Globus pallidus (tissue), 1 donor: ENCODE measurements at regions not wholly inside any gene's neighbourhood (a gene's known extent, or its start where the extent isn't known, plus 50 kb on each side); places are given as distances from the start of the nearest gene placed in this dataset.
"Not testable (repeated sequence)": the region's sequence is repeated elsewhere in the genome, so short reads cannot be mapped to it uniquely, and the experiment has no call there.

Experiments
- DNase-seq: peaks from one replicate; pipeline ENCODE4 v3.0.0-alpha.2; 2015; ENCODE audit warnings: low spot score

DNA sequence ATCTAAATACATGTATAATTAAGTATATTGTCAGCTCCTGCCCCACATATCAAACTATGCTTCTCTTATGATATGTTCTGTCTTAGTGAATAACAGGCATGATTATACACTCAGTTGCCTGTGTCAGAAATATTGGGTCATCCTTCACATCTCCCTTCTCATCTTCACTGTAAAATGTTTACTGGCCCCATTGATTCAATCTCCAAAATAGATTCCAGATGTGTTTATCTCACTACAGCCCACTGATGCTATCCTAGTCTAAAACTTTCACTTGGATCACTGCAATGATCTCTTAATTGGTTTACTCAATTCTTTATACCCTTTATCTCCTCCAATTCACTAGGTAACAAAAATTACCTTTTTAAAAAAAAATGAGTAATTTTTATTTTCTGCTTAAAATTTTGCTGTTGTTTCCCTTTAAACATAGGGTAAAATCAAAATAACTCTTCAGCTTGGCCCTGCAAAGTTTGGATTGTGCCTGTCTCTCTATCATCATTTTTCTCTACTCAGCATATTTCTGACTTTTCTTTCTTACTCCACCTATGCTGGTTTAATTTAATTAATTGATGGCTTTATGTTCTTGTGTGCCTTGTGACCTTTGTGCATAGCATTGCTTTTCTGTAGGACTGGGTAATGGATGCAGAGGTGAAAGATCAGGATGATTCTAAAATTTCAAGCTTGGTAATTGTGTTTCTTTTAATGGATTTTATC lies 233.9 kb upstream of the FOXP2 start:
- DNase-seq, result no peak

DNA sequence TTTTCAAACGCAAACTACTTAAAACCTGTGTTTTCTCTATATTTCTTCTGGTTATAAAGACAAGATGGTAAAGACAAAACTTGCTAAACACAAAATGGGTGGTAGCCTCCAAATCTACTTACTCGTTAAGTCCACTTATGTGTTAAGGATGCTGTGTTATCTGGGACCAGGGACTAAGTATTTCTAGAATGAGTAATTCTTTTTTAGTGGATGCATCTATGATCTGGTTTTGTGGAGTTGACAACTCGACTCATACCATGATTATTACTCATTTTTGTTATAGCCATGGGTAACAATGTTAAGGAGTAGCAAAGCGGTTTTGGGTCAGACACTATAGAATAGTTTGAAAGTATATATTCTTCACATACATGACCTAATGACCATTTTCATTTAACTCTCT lies 239.5 kb upstream of the FOXP2 start:
- DNase-seq, result no peak

DNA sequence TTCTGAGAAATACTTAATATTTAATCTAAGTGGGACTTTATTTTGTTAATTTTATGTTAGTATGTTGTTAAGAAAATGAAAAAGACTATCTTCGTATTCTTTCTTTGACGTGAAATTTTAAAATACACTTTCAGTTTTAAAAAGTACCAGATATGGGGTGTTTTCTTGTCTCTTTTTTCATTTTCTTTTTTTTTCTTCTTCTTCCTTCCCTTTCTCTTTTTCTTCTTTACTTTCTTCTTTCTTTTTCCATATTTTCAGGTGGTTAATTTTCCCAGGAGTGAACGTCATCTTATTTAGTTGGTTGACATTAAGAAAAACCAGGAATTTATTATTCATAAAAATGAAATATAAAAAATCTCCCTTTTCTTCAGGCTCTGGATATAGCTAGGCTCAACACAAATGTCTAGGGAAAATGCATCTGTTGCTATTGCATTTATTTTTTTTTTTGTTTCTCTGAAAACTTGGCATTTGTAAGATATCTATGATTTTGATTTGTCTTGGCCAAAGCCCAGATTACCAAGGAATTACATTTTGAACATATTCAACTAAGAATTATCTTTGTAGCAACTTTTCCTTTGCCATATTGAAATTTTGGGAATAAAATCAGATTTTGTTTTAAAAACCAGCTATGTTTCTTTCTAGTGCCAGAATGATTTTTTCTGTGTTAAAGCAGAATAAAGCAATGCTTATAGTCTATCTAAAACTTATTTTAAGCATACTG lies 241.3 kb upstream of the FOXP2 start:
- DNase-seq, result no peak

DNA sequence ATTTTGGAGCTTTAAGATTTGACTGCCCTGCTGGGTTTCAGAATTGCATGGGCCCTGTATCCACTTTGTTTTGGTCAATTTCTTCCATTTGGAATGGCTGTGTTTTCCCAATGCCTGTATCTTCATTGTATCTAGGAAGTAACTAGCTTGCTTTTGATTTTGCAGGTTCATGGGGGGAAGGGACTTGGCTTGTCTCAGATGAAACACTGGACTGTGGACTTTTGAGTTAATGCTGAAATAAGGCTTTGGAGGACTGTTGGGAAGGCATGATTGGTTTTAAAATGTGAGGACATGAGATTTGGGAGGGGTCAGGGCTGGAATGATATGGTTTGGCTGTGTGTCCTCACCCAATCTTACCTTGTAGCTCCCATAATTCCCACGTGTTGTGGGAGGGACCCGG lies 245.2 kb upstream of the FOXP2 start:
- not testable (repeated sequence) for DNase-seq

DNA sequence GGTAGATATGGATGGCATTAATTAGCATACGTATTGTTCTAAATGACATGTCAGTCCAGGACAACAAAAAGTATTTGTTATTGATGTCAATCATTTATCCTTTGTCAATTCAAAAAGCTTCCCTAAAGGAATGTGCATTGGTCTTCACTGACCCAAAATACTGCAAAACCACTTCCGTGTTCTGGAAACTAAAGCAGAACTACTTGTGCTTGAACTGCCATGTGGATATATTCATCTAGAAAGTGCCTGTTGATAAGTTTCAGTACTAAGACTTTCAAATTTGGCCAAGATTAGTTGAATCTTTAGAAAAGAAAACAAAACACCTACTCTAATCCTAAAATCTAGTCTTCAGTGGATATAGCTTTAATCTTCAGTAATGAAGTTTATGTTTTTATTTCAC lies 242.1 kb upstream of the PPP1R3A start:
- peak; percentile 36 for DNase-seq

DNA sequence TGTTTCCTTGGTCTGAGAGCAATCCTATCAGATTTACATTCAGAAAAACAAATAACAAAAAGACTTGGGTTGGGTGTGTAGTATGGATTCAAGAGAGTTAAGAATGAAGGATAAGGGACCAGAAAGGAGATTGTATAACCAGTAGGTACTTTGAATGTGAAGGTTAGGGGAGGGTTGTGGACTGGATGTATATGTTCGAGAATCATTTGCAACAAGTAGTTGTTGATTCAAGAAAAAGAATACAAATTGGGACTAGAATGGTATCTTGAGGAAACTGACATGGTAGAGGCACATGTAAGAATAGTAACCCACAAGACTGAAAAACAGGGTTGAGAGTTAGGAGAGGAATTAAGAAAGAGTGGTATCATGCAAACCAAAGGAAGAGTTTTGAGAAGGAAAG lies 240.0 kb upstream of the PPP1R3A start:
- no peak for DNase-seq

DNA sequence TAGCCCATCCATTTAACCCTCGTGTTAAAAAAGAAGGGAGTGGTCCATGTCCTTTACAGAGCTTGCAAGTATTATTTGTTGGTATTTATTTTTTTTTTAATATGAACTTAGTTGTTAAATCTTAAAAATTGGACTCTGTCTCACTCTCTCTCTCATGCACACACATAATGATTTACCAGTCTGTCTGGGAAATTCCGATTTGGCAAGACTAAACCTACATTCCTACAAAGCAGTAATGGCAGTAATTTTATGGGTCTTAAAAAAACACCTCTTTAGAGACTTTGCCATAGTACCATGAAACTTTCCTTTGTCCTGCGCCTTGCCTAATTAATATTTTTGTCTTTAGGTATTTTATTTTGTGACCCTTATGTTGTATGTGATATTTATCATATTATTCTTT lies 239.5 kb upstream of the PPP1R3A start:
- no peak for DNase-seq

DNA sequence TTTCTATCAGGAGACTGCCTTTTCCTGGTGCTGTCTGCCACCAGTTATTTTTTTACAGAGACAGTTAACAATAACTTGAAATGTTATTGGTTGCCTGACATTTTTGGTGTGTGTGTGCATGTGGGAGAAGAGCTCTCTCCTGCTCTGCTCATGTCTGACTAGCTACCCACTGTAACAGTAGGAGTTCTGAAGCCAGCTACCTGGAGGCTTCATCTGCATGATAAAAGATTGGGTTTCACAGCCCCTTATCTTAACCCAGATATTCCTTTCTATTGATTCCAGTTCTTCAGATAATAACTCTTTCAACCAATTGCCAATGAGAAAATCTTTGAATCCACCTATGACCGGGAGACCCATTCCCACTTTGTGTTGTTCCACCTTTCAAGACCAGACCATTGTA lies 237.4 kb upstream of the PPP1R3A start:
- DNase-seq, result no peak

DNA sequence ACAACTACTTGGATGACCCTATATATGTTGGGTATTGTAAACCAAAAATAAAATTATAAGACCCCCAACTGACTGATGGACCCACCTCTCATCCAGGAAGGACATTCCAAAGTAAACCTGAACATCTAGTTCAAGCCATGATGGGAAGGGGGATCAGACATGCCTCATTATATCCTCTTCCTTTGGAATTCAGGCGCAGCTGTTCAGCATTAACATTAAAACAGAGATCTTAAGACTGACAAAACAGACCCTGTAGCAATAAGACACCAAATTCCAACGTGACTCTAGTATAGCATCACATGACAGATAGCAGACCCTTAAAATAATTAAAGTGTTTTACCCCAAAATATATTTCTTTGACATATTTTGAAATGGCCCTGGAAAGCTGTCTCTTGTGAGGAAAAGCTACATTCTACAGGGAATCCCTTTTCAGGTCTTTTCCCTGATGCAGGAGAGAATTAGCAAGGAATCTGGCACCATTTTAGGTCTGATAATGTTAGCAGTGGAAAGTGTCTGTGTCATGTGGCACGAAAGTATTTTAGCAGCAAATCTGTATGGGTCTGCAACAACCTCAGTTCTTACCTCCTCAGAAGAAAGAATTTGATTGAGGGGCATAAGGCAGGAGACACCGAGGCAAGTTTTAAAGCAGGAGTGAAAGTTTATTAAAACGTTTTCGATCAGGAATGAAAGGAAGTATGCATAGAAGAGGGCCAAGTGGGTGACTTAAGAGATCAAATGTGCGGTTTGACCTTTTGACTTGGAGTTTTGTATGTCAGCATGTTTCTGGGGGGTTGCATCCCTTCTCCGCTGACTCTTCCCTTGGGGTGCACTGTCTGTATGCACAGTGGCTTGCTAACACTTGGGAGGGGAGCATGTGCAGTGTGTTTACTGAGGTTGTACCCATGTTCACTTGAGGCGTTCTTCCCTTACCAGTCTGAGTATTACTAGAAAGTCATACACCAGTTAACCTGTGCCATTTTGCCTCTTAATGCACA lies 236.6 kb upstream of the PPP1R3A start:
- DNase-seq, result no peak

DNA sequence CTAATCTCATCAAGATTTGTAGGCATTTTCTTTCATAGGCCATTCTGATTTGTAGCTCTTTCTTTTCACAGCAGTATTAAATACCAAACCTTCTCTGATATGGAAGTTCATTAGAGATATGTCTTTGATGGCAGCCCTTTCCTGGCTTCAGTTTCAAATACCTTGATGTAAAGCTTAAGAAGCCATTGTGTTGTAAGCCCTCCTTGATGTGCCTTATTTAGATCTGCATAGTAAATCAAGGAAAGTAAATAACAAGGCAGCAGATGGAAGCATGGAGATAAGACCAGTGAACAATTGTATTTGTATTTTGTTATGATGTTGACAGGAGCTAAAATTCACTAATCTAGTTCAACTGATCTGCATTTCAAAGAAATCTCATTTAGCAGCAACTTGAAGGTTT lies 234.9 kb upstream of the PPP1R3A start:
- DNase-seq, result no peak

DNA sequence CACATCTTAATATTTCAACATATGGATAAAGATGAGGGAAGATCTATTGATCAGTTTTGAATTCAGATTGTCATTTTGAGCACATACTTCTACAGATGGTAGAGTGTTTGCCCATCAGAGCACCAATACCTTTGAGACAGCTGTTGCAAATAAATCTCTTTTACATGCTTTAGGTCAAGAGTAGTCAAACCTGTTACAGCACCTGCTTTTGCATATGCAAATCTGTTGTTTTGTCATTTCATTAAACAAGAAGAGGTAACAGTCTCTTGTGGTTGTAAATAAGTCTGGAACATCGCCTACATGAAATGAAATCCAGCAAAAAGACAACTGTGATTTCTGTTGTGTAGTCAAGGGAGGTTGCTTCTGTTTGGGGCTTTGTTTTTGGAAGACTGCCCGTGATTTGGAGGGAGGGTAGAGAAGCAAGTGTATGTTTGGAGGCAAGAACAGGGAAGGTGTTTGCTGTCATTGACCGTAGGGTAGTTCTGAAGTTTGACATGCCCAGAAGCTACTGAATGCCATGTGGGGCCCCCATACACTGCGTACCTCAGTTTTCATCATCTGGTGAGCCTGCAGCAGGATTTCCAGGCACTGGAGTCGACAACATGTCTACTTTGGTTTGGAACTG lies 233.6 kb upstream of the PPP1R3A start:
- DNase-seq, result no peak

DNA sequence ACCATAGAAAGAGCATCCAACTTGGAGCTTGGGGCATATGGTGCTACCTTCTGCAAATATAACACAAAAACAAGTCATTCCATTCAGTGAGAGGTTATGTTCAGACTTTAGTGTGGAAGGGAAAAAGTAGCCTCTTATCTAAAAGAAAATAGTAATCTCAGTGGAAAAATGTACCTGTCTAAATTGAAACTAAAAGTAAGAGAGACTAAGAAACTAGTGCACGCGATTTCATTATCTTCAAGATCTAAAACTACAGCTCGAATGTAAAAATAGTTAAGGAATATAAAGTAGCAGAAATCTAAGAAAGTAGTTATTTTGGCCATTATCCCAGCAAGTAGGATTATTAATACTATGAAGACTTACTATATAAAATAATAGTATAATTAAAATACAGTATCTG lies 233.0 kb upstream of the PPP1R3A start:
- DNase-seq, result no peak

DNA sequence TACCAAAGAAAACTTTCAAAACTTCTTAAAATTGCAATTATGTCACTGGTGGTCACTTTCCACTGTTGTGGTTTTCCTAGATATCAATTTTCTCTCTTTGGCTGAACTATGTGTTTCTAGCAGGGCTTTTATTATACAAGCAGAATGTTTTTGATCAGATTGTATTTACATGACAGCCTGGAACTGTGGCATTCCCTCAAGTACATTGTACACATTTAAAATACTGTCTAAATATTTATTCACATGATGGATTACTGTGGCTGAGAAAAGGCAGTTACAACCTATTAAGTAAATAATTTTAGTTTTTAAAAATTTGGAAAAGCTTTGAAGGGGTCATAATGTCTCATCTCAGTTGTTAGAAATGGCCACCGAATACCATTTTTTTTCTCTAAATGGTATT lies 231.9 kb upstream of the PPP1R3A start:
- DNase-seq, result no peak

DNA sequence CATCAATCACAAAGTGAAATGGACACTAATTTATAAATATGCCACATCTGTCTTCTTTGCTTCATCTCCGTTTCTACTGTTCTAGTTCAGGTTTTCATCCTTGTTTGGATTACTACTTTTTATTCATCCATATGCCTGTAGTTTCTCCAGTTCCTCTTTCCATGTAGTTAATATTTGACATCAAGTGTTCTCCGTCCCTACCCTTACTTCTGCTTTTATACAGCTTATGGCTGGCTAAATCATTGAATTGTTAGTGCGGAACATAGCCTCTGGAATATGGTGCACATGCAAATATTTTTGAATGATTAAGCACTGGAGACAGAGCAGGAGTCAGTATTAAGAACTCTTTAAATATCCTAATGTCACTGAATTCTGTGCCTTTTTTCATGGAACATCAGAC lies 230.0 kb upstream of the PPP1R3A start:
- peak; percentile 29 for DNase-seq

DNA sequence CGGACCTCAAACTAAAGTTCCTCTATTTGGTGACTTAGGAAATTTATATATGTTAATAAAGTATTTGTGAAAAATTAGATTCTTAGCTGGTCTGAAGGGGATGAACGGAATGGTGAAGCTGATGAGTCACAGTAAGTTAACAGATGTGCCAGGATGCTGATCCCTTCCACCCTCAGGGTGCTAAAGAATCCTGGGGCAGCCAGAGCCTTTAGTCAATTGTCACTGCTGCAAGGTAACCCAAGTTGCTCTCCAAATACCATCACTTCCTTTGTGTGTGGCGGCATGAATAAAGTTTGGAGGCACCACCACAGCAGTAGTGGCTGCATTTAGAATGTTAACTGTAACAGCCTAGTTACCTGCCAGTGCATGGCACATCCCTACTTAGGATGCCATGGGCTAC lies 222.6 kb upstream of the PPP1R3A start:
- no peak for DNase-seq

DNA sequence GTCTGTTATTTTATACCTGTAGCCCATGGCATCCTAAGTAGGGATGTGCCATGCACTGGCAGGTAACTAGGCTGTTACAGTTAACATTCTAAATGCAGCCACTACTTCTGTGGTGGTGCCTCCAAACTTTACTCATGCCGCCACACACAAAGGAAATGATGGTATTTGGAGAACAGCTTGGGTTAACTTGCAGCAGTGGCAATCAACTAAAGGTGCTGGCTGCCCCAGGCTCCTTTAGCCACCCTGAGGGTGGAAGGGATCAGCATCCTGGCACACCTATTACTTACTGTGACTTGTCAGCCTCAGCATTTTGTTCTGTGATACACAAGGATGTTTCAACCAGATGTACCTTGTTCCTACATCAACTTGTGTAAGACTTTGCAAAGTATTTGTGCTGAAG lies 221.8 kb upstream of the PPP1R3A start:
- DNase-seq, result no peak

DNA sequence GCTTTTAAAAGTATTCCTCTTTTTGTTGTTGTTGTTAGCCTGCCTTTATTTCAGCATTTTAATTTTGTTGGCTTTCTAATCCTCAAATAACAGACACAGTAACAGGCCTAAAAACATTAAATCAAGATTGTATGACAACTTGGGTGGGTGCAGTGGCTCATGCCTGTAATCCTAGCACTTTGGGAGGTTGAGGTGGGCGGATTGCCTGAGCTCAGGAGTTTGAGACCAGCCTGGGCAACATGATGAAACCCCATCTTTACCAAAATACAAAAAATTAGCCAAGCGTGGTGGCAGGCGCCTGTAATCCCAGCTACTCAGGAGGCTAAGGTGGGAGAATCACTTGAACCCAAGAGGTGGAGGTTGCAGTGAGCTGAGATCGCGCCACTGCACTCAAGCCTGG lies 220.9 kb upstream of the PPP1R3A start:
- DNase-seq, result not testable (repeated sequence)

DNA sequence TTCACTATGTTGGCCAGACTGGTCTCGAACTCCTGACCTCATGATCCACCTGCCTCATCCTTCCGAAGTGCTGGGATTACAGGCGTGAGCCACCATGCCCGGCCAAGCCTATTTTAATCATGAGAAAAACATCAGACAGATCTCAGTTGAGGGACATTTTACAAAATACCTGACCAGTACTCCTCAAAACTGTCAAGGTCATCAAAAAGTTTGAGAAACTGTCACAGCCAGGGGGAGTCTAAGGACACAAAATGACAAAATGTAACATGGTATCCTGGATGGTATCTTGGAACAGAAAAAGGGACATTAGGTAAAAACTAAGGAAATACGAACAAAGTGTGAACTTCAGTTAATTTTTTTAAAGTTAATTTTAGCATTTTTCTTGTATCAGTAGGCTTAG lies 219.8 kb upstream of the PPP1R3A start:
- DNase-seq, result no peak

DNA sequence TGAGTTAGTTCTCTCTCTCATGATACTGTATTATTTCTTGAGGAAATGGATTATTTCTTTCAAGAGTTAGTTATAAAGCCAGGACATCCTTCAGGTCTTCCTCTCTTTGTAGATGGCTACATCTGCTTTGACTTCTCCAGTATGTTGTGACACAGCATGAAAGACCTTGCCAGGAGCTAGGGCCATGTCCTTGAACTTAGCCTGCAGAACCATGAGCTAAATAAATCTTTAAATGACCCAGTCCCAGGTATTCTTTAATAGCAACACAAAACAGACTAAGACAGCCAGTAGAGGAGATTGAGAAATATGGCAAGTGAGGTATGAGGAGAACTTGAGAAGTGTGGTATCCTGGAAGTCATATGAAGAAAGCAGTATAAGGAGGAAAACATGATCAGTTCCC lies 214.9 kb upstream of the PPP1R3A start:
- DNase-seq, result no peak

DNA sequence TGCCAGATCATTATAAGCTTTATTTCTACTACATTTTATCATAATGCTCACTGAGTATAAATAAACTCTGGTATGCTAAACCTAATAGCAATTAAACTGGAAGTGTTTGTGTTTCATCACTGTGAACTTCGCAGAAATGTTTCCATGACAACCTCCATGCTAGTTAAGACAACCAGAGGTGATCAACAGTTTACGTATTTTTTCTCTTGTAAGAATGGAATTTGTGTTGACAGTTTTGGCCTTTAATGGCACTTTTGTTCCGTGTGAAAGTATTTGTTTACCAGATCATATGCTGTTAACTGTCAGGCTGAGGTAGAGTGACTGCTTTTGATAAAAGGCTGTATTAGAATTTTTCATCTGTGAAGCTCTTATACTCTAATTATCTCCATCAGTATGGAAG lies 212.1 kb upstream of the PPP1R3A start:
- DNase-seq, result no peak

DNA sequence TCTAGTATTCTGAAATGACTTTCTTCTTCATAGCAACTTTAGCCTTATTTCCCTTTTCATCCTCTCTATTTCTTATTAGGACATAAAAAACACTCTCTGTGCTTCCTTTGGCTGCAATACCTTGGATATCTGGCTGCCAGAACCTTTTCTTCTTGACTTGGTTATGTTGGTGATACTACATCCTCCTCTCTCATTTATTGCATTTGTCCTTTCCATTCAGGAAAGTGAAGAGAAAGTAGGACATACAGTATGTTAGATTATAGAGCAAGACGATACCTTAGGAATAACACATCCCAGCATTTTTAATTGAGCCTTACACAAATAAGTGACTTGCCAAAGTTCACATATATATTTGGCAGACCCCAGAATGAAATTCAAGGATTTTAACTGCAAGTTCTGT lies 210.1 kb upstream of the PPP1R3A start:
- DNase-seq, result no peak

DNA sequence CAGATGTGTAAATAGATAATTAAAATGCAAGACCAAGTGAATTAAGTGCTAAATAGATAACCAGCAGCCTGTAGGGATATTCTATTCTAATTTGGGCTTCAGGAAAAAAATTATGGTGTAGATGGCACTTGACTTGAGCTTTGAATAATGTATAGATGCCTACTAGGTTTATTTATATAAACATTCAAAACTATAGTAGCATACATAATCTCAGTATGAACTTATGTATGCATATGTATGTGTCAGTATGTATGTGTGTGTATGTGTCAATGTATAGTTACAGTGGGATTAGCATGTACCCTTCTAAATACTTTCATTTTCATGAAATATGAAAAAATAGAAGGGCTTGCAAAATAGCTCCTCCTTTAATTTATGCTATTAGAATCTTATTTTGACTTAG lies 207.3 kb upstream of the PPP1R3A start:
- DNase-seq, result no peak
